GM23338 (cell line): ENCODE measurements at regions not wholly inside any gene's neighbourhood (a gene's known extent, or its start where the extent isn't known, plus 50 kb on each side); places are given as distances from the start of the nearest gene placed in this dataset.

ENCODE experiments used
- CREB1 ChIP-seq: fragments of 250-450 bp; sonication (Bioruptor Pico); IDR thresholded peaks from 2 replicates; pipeline ENCODE4 v1.5.0; 2020; ENCODE audit warnings: low read depth, mild to moderate bottlenecking, moderate library complexity
- ETS1 ChIP-seq: IDR thresholded peaks from 2 replicates; pipeline ENCODE4 v1.6.1; 2016; ENCODE audit warnings: antibody characterized with exemption
- EZH2 ChIP-seq: fragments of 200-600 bp; sonication (generic); IDR thresholded peaks from one replicate; pipeline ENCODE4 v1.8.0; 2017; ENCODE audit warnings: antibody characterized with exemption, mild to moderate bottlenecking, low read depth; ENCODE audit not compliant: unreplicated experiment
- EZH2phosphoT487 ChIP-seq: fragments of 200-600 bp; sonication (generic); IDR thresholded peaks from one replicate; pipeline ENCODE4 v1.8.1; 2018; ENCODE audit warnings: antibody characterized with exemption; ENCODE audit not compliant: unreplicated experiment
- JUNB ChIP-seq: IDR thresholded peaks from one replicate; pipeline ENCODE4 v1.6.1; 2016; ENCODE audit warnings: antibody characterized with exemption; ENCODE audit not compliant: unreplicated experiment
- NANOG ChIP-seq: IDR thresholded peaks from 2 replicates; pipeline ENCODE4 v1.6.1; 2016; ENCODE audit warnings: antibody characterized with exemption, borderline replicate concordance
- POLR2AphosphoS5 ChIP-seq: IDR thresholded peaks from 2 replicates; pipeline ENCODE4 v1.6.1; 2016; ENCODE audit warnings: antibody characterized with exemption, low read depth
- REST ChIP-seq: IDR thresholded peaks from one replicate; pipeline ENCODE4 v1.6.1; 2018; ENCODE audit warnings: antibody characterized with exemption; ENCODE audit not compliant: unreplicated experiment
- ZNF114 ChIP-seq: fragments of 250-450 bp; sonication (Bioruptor Pico); IDR thresholded peaks from 2 replicates; pipeline ENCODE4 v1.5.0; 2020; ENCODE audit warnings: mild to moderate bottlenecking, moderate library complexity
- ZNF331 ChIP-seq: fragments of 250-450 bp; sonication (Bioruptor Pico); IDR thresholded peaks from 2 replicates; pipeline ENCODE4 v1.5.0; 2020; ENCODE audit warnings: low read depth, mild to moderate bottlenecking, moderate library complexity
- TF ChIP-seq, protein P1 (sequence below), 2 experiments: fragments of 200-600 bp in 1 of 2; sonication (generic) in 1 of 2; conservative IDR thresholded peaks; 2 replicates each; pipeline versions ENCODE4 v1.5.1 to v1.6.1; 2016 to 2017; ENCODE audit warnings: antibody characterized with exemption in 2 of 2, low read depth in 2 of 2, mild to moderate bottlenecking in 2 of 2, moderate library complexity in 1 of 2

DNA sequence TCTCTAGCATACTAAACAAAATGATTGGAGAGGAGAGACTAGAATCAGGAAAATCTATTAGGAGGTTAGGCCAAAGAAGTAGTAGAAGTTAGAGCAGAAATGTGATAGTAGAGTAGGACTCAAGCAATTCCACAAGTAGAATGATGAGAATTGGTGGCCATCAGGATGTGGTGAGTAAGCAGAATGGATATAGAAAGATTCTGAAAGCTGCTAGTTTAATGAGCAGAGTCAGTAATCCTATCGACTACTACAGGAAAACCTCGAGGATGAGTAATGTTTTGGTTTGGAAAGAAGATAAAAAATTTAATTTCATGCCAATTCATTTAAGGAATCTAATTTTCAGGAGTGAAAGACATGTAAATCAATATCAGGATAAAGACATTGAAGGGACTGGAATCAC lies 648.3 kb upstream of the PHF14 start:
- TF ChIP-seq, protein P1, sequence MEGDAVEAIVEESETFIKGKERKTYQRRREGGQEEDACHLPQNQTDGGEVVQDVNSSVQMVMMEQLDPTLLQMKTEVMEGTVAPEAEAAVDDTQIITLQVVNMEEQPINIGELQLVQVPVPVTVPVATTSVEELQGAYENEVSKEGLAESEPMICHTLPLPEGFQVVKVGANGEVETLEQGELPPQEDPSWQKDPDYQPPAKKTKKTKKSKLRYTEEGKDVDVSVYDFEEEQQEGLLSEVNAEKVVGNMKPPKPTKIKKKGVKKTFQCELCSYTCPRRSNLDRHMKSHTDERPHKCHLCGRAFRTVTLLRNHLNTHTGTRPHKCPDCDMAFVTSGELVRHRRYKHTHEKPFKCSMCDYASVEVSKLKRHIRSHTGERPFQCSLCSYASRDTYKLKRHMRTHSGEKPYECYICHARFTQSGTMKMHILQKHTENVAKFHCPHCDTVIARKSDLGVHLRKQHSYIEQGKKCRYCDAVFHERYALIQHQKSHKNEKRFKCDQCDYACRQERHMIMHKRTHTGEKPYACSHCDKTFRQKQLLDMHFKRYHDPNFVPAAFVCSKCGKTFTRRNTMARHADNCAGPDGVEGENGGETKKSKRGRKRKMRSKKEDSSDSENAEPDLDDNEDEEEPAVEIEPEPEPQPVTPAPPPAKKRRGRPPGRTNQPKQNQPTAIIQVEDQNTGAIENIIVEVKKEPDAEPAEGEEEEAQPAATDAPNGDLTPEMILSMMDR (conservative IDR thresholded peaks at IDR 0.05; ENCODE audit: low read depth in 2 of 2) = no peak
- TF ChIP-seq EZH2 = no peak
- no peak for TF ChIP-seq POLR2AphosphoS5
- no peak for TF ChIP-seq ETS1
- no peak for TF ChIP-seq NANOG
- no peak for TF ChIP-seq JUNB
- no peak for TF ChIP-seq CREB1
- no peak for TF ChIP-seq EZH2phosphoT487
- no peak for TF ChIP-seq REST
- no peak for TF ChIP-seq ZNF331 (CRISPR knock-in tag)
- no peak for TF ChIP-seq ZNF114 (CRISPR knock-in tag)
